PC-9 (cell line): ENCODE measurements at regions not wholly inside any gene's neighbourhood (a gene's known extent, or its start where the extent isn't known, plus 50 kb on each side); places are given as distances from the start of the nearest gene placed in this dataset.

Experiments
- EZH2 ChIP-seq: fragments of 200-600 bp; sonication (generic); IDR thresholded peaks from 2 replicates; pipeline ENCODE4 v1.8.0; 2017; ENCODE audit warnings: antibody characterized with exemption, low read depth
- TF ChIP-seq, protein P1 (sequence below): fragments of 200-600 bp; sonication (generic); conservative IDR thresholded peaks from 2 replicates; pipeline ENCODE4 v1.6.1; 2017; ENCODE audit warnings: mixed run types, antibody characterized with exemption, mild to moderate bottlenecking, moderate library complexity

- TF ChIP-seq, protein P1, sequence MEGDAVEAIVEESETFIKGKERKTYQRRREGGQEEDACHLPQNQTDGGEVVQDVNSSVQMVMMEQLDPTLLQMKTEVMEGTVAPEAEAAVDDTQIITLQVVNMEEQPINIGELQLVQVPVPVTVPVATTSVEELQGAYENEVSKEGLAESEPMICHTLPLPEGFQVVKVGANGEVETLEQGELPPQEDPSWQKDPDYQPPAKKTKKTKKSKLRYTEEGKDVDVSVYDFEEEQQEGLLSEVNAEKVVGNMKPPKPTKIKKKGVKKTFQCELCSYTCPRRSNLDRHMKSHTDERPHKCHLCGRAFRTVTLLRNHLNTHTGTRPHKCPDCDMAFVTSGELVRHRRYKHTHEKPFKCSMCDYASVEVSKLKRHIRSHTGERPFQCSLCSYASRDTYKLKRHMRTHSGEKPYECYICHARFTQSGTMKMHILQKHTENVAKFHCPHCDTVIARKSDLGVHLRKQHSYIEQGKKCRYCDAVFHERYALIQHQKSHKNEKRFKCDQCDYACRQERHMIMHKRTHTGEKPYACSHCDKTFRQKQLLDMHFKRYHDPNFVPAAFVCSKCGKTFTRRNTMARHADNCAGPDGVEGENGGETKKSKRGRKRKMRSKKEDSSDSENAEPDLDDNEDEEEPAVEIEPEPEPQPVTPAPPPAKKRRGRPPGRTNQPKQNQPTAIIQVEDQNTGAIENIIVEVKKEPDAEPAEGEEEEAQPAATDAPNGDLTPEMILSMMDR = no peak
- TF ChIP-seq EZH2 = no peak
These were observed 92.0 kb downstream of the C13orf42 start for GRCh38 chr13:51019026-51019425.
